ENCODE measurements at regions not wholly inside any gene's neighbourhood (a gene's known extent, or its start where the extent isn't known, plus 50 kb on each side); places are given as distances from the start of the nearest gene placed in this dataset.

- DNase-seq = no peak
- Mint-ChIP-seq H3K4me1 (no peaks in the 10 kb centered on the region), H3K4me3 (no peak overlapping the region), H3K27ac (no peak overlapping the region), H3K36me3 (no peaks in the 10 kb centered on the region), H3K9me3 (no peaks in the 10 kb centered on the region), H3K27me3 (peaks cover 7% of the 10 kb centered on the region)
- POLR2A ChIA-PET = no interaction called here
- ATAC-seq (ENCODE audit: low read depth) = no peak
Observed at GRCh38 chr6:97427648-97428047, 144.6 kb upstream of the MMS22L start.

- DNase-seq (no peak), ATAC-seq (ENCODE audit: low read depth) (no peak)
- H3K4me3 Mint-ChIP-seq = no peak overlapping the region
- H3K27me3 Mint-ChIP-seq = peaks cover 2% of the 10 kb centered on the region
- POLR2A ChIA-PET = no interaction called here
- no peaks in the 10 kb centered on the region for H3K4me1 Mint-ChIP-seq
- no peak overlapping the region for H3K27ac Mint-ChIP-seq
- H3K36me3 Mint-ChIP-seq = no peaks in the 10 kb centered on the region
- no peaks in the 10 kb centered on the region for H3K9me3 Mint-ChIP-seq
Observed at GRCh38 chr6:97437087-97437486, 154.1 kb upstream of the MMS22L start.

GRCh38 chr6:97438011-97438671 lies 155.1 kb upstream of the MMS22L start:
- Mint-ChIP-seq H3K4me3 (no peak overlapping the region), H3K4me1 (no peaks in the 10 kb centered on the region), H3K27ac (no peak overlapping the region), H3K9me3 (no peaks in the 10 kb centered on the region), H3K27me3 (peaks cover 2% of the 10 kb centered on the region), H3K36me3 (no peaks in the 10 kb centered on the region)
- POLR2A ChIA-PET = no interaction called here
- DNase-seq (no peak), ATAC-seq (ENCODE audit: low read depth) (no peak)

GRCh38 chr6:97440590-97441176 lies 157.7 kb upstream of the MMS22L start:
- Mint-ChIP-seq H3K9me3 (no peaks in the 10 kb centered on the region), H3K4me1 (no peaks in the 10 kb centered on the region), H3K36me3 (no peaks in the 10 kb centered on the region), H3K27ac (no peak overlapping the region), H3K4me3 (no peak overlapping the region), H3K27me3 (peaks cover 2% of the 10 kb centered on the region)
- POLR2A ChIA-PET = no interaction called here
- no peak for ATAC-seq (ENCODE audit: low read depth)
- no peak for DNase-seq

GRCh38 chr6:97443408-97444080 lies 160.5 kb upstream of the MMS22L start:
- H3K4me3 Mint-ChIP-seq = no peak overlapping the region
- no peak overlapping the region for H3K27ac Mint-ChIP-seq
- POLR2A ChIA-PET = no interaction called here
- no peaks in the 10 kb centered on the region for H3K9me3 Mint-ChIP-seq
- H3K4me1 Mint-ChIP-seq = no peaks in the 10 kb centered on the region
- H3K36me3 Mint-ChIP-seq = no peaks in the 10 kb centered on the region
- DNase-seq (no peak), ATAC-seq (ENCODE audit: low read depth) (no peak)
- H3K27me3 Mint-ChIP-seq = peaks cover 14% of the 10 kb centered on the region

- no peak for ATAC-seq (ENCODE audit: low read depth)
- peaks cover 14% of the 10 kb centered on the region for H3K27me3 Mint-ChIP-seq
- no peaks in the 10 kb centered on the region for H3K4me1 Mint-ChIP-seq
- H3K9me3 Mint-ChIP-seq = no peaks in the 10 kb centered on the region
- H3K36me3 Mint-ChIP-seq = no peaks in the 10 kb centered on the region
- H3K27ac Mint-ChIP-seq = no peak overlapping the region
- H3K4me3 Mint-ChIP-seq = no peak overlapping the region
- POLR2A ChIA-PET = no interaction called here
- DNase-seq = no peak
Observed at GRCh38 chr6:97445407-97445806, 162.4 kb upstream of the MMS22L start.

- no peak overlapping the region for H3K27ac Mint-ChIP-seq
- no peaks in the 10 kb centered on the region for H3K36me3 Mint-ChIP-seq
- H3K4me1 Mint-ChIP-seq = no peaks in the 10 kb centered on the region
- peaks cover 11% of the 10 kb centered on the region for H3K27me3 Mint-ChIP-seq
- ATAC-seq (ENCODE audit: low read depth) (no peak), DNase-seq (no peak)
- POLR2A ChIA-PET = no interaction called here
- peaks cover 1% of the 10 kb centered on the region for H3K9me3 Mint-ChIP-seq
- H3K4me3 Mint-ChIP-seq = no peak overlapping the region
Observed at GRCh38 chr6:97449444-97449966, 166.5 kb upstream of the MMS22L start.

- Mint-ChIP-seq H3K9me3 (peaks cover 1% of the 10 kb centered on the region), H3K4me1 (no peaks in the 10 kb centered on the region), H3K27me3 (peaks cover 11% of the 10 kb centered on the region), H3K27ac (no peak overlapping the region), H3K36me3 (no peaks in the 10 kb centered on the region), H3K4me3 (no peak overlapping the region)
- no peak for ATAC-seq (ENCODE audit: low read depth)
- POLR2A ChIA-PET = no interaction called here
- no peak for DNase-seq
Observed at GRCh38 chr6:97450087-97450486, 167.1 kb upstream of the MMS22L start.

GRCh38 chr6:97456070-97456469 lies 173.1 kb upstream of the MMS22L start:
- H3K4me1 Mint-ChIP-seq = no peaks in the 10 kb centered on the region
- H3K36me3 Mint-ChIP-seq = no peaks in the 10 kb centered on the region
- H3K4me3 Mint-ChIP-seq = no peak overlapping the region
- ATAC-seq (ENCODE audit: low read depth) (no peak), DNase-seq (no peak)
- POLR2A ChIA-PET = no interaction called here
- peaks cover 2% of the 10 kb centered on the region for H3K27me3 Mint-ChIP-seq
- H3K27ac Mint-ChIP-seq = no peak overlapping the region
- H3K9me3 Mint-ChIP-seq = peaks cover 1% of the 10 kb centered on the region

GRCh38 chr6:97459535-97459934 lies 176.5 kb upstream of the MMS22L start:
- H3K27ac Mint-ChIP-seq = no peak overlapping the region
- H3K4me1 Mint-ChIP-seq = no peaks in the 10 kb centered on the region
- POLR2A ChIA-PET = no interaction called here
- no peak for ATAC-seq (ENCODE audit: low read depth)
- H3K4me3 Mint-ChIP-seq = no peak overlapping the region
- peaks cover 2% of the 10 kb centered on the region for H3K27me3 Mint-ChIP-seq
- no peaks in the 10 kb centered on the region for H3K36me3 Mint-ChIP-seq
- DNase-seq = no peak
- no peaks in the 10 kb centered on the region for H3K9me3 Mint-ChIP-seq

GRCh38 chr6:97459986-97460385 lies 177.0 kb upstream of the MMS22L start:
- DNase-seq = no peak
- no peaks in the 10 kb centered on the region for H3K9me3 Mint-ChIP-seq
- POLR2A ChIA-PET = no interaction called here
- no peak overlapping the region for H3K27ac Mint-ChIP-seq
- no peaks in the 10 kb centered on the region for H3K4me1 Mint-ChIP-seq
- H3K36me3 Mint-ChIP-seq = no peaks in the 10 kb centered on the region
- H3K27me3 Mint-ChIP-seq = peaks cover 2% of the 10 kb centered on the region
- no peak overlapping the region for H3K4me3 Mint-ChIP-seq
- ATAC-seq (ENCODE audit: low read depth) = no peak

GRCh38 chr6:97460394-97461080 lies 177.5 kb upstream of the MMS22L start:
- Mint-ChIP-seq H3K27me3 (peaks cover 2% of the 10 kb centered on the region), H3K4me3 (no peak overlapping the region), H3K9me3 (no peaks in the 10 kb centered on the region), H3K36me3 (no peaks in the 10 kb centered on the region), H3K27ac (no peak overlapping the region), H3K4me1 (no peaks in the 10 kb centered on the region)
- no peak for DNase-seq
- POLR2A ChIA-PET = no interaction called here
- ATAC-seq (ENCODE audit: low read depth) = no peak

- H3K4me3 Mint-ChIP-seq = no peak overlapping the region
- ATAC-seq (ENCODE audit: low read depth) (no peak), DNase-seq (no peak)
- no peaks in the 10 kb centered on the region for H3K4me1 Mint-ChIP-seq
- POLR2A ChIA-PET = no interaction called here
- H3K27ac Mint-ChIP-seq = no peak overlapping the region
- H3K9me3 Mint-ChIP-seq = no peaks in the 10 kb centered on the region
- no peaks in the 10 kb centered on the region for H3K27me3 Mint-ChIP-seq
- no peaks in the 10 kb centered on the region for H3K36me3 Mint-ChIP-seq
Observed at GRCh38 chr6:97461218-97461617, 178.2 kb upstream of the MMS22L start.

- ATAC-seq (ENCODE audit: low read depth) (no peak), DNase-seq (no peak)
- H3K4me1 Mint-ChIP-seq = no peaks in the 10 kb centered on the region
- H3K27me3 Mint-ChIP-seq = no peaks in the 10 kb centered on the region
- H3K36me3 Mint-ChIP-seq = no peaks in the 10 kb centered on the region
- H3K9me3 Mint-ChIP-seq = no peaks in the 10 kb centered on the region
- no peak overlapping the region for H3K4me3 Mint-ChIP-seq
- H3K27ac Mint-ChIP-seq = no peak overlapping the region
- POLR2A ChIA-PET = no interaction called here
Observed at GRCh38 chr6:97462031-97462430, 179.0 kb upstream of the MMS22L start.
